ENCODE measurements at regions not wholly inside any gene's neighbourhood (a gene's known extent, or its start where the extent isn't known, plus 50 kb on each side); places are given as distances from the start of the nearest gene placed in this dataset.

DNA sequence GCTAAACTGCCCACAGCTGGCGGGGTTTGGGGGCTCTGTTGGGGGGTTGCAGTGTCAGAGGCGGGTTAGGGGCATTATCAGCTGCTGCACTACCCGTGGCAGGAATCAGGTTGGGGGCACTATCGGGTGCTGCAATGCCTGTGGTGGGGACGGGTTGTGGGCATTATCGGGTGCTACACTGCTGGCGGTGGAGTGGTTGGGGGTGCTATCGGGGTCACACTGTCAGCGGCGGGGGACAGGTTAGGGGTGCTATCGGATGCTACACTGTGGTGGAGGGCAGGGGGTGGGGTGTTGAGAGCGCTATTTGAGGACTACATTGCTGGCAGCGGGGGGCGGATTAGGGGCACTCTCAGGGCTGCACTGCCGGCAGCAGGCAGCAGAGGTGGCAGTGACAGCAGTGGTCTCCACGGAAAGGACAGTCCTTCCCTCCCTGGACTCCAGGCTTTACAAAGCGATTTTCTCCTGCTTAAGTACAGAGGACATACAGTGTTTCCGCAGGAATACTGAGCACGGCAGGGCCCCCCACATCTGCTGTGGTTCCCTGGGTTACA is 119.5 kb upstream of the VPREB1 start:
- no peaks in the 10 kb centered on the region for H3K36me3 ChIP-seq (ENCODE audit: insufficient read depth in 1 of 2, low read depth in 1 of 2)
- H3K4me1 ChIP-seq = no peaks in the 10 kb centered on the region
- ATAC-seq = no peak
- intact Hi-C loops (cut with DNase I) = no loop called here
- H3K9me3 ChIP-seq = no peaks in the 10 kb centered on the region
- no peak overlapping the region for H3K4me3 ChIP-seq
- no peak for TF ChIP-seq CTCF (IDR thresholded peaks at IDR 0.05)
- H3K27me3 ChIP-seq (ENCODE audit: insufficient read depth in 3 of 3, low read length in 2 of 3) = peaks cover 0 to 4% (median 2%) of the 10 kb centered on the region in 3 donors
- no peak overlapping the region for H3K27ac ChIP-seq
- 81 to 85% (median 81%) methylated on average over 19 of the region's 19 CpGs for WGBS, 3 donors
- no peak for DNase-seq

- intact Hi-C loops (cut with DNase I) = no loop called here
- Histone ChIP-seq H3K27me3 (ENCODE audit: insufficient read depth in 3 of 3, low read length in 2 of 3) (peaks cover 0 to 4% (median 2%) of the 10 kb centered on the region in 3 donors), H3K4me1 (no peaks in the 10 kb centered on the region), H3K27ac (no peak overlapping the region), H3K4me3 (no peak overlapping the region), H3K9me3 (no peaks in the 10 kb centered on the region), H3K36me3 (ENCODE audit: insufficient read depth in 1 of 2, low read depth in 1 of 2) (no peaks in the 10 kb centered on the region)
- no peak for TF ChIP-seq CTCF (IDR thresholded peaks at IDR 0.05)
- 83 to 94% (median 86%) methylated on average over 12 of the region's 12 CpGs for WGBS, 3 donors
- ATAC-seq (no peak), DNase-seq (no peak)
Observed at GRCh38 chr22:22124374-22124773, 120.2 kb upstream of the VPREB1 start.

DNA sequence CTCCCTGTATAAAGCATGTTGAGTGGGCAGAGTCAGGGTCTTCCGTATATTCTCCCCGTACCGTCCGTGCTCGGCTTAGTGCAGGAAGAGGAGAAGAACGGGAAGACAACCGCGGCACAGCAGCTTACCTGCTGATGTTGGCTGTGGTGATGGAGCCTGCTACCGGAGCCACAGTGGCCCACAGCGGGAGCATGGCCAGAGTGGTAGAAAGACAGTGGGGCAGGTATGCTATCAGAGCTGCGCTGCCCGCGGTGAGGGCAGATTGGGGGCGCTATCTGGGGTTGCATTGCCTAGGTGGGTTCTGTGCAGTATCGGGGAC is 120.7 kb upstream of the VPREB1 start:
- Histone ChIP-seq H3K36me3 (ENCODE audit: insufficient read depth in 1 of 2, low read depth in 1 of 2) (no peaks in the 10 kb centered on the region), H3K4me1 (no peaks in the 10 kb centered on the region), H3K4me3 (no peak overlapping the region), H3K9me3 (no peaks in the 10 kb centered on the region), H3K27me3 (ENCODE audit: insufficient read depth in 3 of 3, low read length in 2 of 3) (peaks cover 0 to 6% (median 2%) of the 10 kb centered on the region in 3 donors), H3K27ac (no peak overlapping the region)
- ATAC-seq (no peak), DNase-seq (no peak)
- intact Hi-C loops (cut with DNase I) = no loop called here
- 83 to 89% (median 84%) methylated on average over 15 of the region's 15 CpGs for WGBS, 3 donors
- no peak for TF ChIP-seq CTCF (IDR thresholded peaks at IDR 0.05)

- DNase-seq (no peak), ATAC-seq (no peak)
- intact Hi-C loops (cut with DNase I) = no loop called here
- no peak for TF ChIP-seq CTCF (IDR thresholded peaks at IDR 0.05)
- H3K4me3 ChIP-seq = no peak overlapping the region
- H3K9me3 ChIP-seq = no peaks in the 10 kb centered on the region
- H3K27ac ChIP-seq = no peak overlapping the region
- H3K4me1 ChIP-seq = no peaks in the 10 kb centered on the region
- no peaks in the 10 kb centered on the region for H3K36me3 ChIP-seq (ENCODE audit: insufficient read depth in 1 of 2, low read depth in 1 of 2)
- peaks cover 0 to 10% (median 2%) of the 10 kb centered on the region in 3 donors for H3K27me3 ChIP-seq (ENCODE audit: insufficient read depth in 3 of 3, low read length in 2 of 3)
- WGBS, 3 donors = 76 to 79% (median 77%) methylated on average over 16 of the region's 16 CpGs
Observed at GRCh38 chr22:22123118-22123959, 121.2 kb upstream of the VPREB1 start.

Measured in psoas muscle (tissue), 7 donors.